H9 (cell line): ENCODE measurements at regions not wholly inside any gene's neighbourhood (a gene's known extent, or its start where the extent isn't known, plus 50 kb on each side); places are given as distances from the start of the nearest gene placed in this dataset.

Experiments used
- DNase-seq: peaks from one replicate; pipeline ENCODE4 v3.0.0-alpha.2; 2017
- H2AFZ ChIP-seq: one replicate; pipeline ENCODE4 v1.6.1; 2013; ENCODE audit warnings: mild to moderate bottlenecking, low read length, control low read depth, moderate library complexity
- H2AK5ac ChIP-seq: 2 replicates; pipeline ENCODE4 v1.6.1; 2013; ENCODE audit warnings: low read length, control low read depth, mixed read lengths; ENCODE audit not compliant: insufficient read length
- H2BK120ac ChIP-seq: one replicate; pipeline ENCODE4 v1.6.1; 2013; ENCODE audit warnings: low read depth, mild to moderate bottlenecking, low read length, control low read depth, inconsistent platforms; ENCODE audit not compliant: poor library complexity, severe bottlenecking
- H2BK12ac ChIP-seq: 2 replicates; pipeline ENCODE4 v1.6.1; 2013; ENCODE audit warnings: low read length, control low read depth, mixed read lengths, low read depth; ENCODE audit not compliant: insufficient read length
- H2BK15ac ChIP-seq: 2 replicates; pipeline ENCODE4 v1.6.1; 2013; ENCODE audit warnings: low read depth, low read length, control low read depth
- H2BK20ac ChIP-seq: one replicate; pipeline ENCODE4 v1.6.1; 2013; ENCODE audit warnings: low read depth, mild to moderate bottlenecking, low read length, control low read depth, inconsistent platforms; ENCODE audit not compliant: poor library complexity, severe bottlenecking
- H2BK5ac ChIP-seq: 2 replicates; pipeline ENCODE4 v1.6.1; 2013; ENCODE audit warnings: low read length, control low read depth, mixed read lengths; ENCODE audit not compliant: insufficient read length
- H3K14ac ChIP-seq: 2 replicates; pipeline ENCODE4 v1.6.1; 2013; ENCODE audit warnings: low read length, control low read depth; ENCODE audit not compliant: insufficient read depth
- H3K18ac ChIP-seq: 2 replicates; pipeline ENCODE4 v1.6.1; 2013; ENCODE audit warnings: low read depth, mild to moderate bottlenecking, mixed read lengths, low read length, control low read depth; ENCODE audit not compliant: insufficient read length
- H3K23ac ChIP-seq: 2 replicates; pipeline ENCODE4 v1.6.1; 2013; ENCODE audit warnings: low read length, control low read depth, mixed read lengths, low read depth; ENCODE audit not compliant: insufficient read length
- H3K23me2 ChIP-seq: 2 replicates; pipeline ENCODE4 v1.6.1; 2013; ENCODE audit warnings: low read depth, mild to moderate bottlenecking, mixed read lengths, low read length, control low read depth; ENCODE audit not compliant: insufficient read length, poor library complexity, severe bottlenecking
- H3K27ac ChIP-seq: 2 replicates; pipeline ENCODE4 v1.5.1; 2013; ENCODE audit warnings: low read length, control low read depth, mixed read lengths, low read depth; ENCODE audit not compliant: insufficient read length
- H3K27me3 ChIP-seq: 2 replicates; pipeline ENCODE4 v1.6.1; 2013; ENCODE audit warnings: low read length, control low read depth, inconsistent platforms; ENCODE audit not compliant: insufficient read depth
- H3K4ac ChIP-seq: 2 replicates; pipeline ENCODE4 v1.6.1; 2013; ENCODE audit warnings: low read depth, mild to moderate bottlenecking, control low read depth, inconsistent platforms, low read length, moderate library complexity
- H3K4me1 ChIP-seq: 2 replicates; pipeline ENCODE4 v1.6.1; 2013; ENCODE audit warnings: low read length, control low read depth, inconsistent platforms; ENCODE audit not compliant: insufficient read depth
- H3K4me2 ChIP-seq: 2 replicates; pipeline ENCODE4 v1.6.1; 2013; ENCODE audit warnings: low read length, control low read depth, mixed read lengths; ENCODE audit not compliant: insufficient read length, insufficient read depth
- H3K56ac ChIP-seq: 2 replicates; pipeline ENCODE4 v1.6.1; 2013; ENCODE audit warnings: low read depth, mild to moderate bottlenecking, mixed read lengths, low read length, control low read depth; ENCODE audit not compliant: insufficient read length
- H3K79me1 ChIP-seq: 2 replicates; pipeline ENCODE4 v1.6.1; 2013; ENCODE audit warnings: low read depth, mild to moderate bottlenecking, moderate library complexity, low read length, control low read depth, inconsistent platforms; ENCODE audit not compliant: insufficient read depth, poor library complexity, severe bottlenecking
- H3K79me2 ChIP-seq: 2 replicates; pipeline ENCODE4 v1.6.1; 2013; ENCODE audit warnings: low read length, control low read depth, inconsistent platforms; ENCODE audit not compliant: insufficient read depth
- H3K9ac ChIP-seq: 2 replicates; pipeline ENCODE4 v1.6.1; 2013; ENCODE audit warnings: low read length, control low read depth, mixed read lengths; ENCODE audit not compliant: insufficient read length; ENCODE audit errors: extremely low read depth
- H3K9me3 ChIP-seq: one replicate; pipeline ENCODE4 v1.6.1; 2013; ENCODE audit warnings: low read depth, low read length, inconsistent platforms; ENCODE audit not compliant: control insufficient read depth
- H3T11ph ChIP-seq: one replicate; pipeline ENCODE4 v1.6.1; 2013; ENCODE audit warnings: mild to moderate bottlenecking, low read length, control low read depth, inconsistent platforms
- H4K20me1 ChIP-seq: one replicate; pipeline ENCODE4 v1.6.1; 2013; ENCODE audit not compliant: control insufficient read depth, insufficient read length, insufficient read depth
- H4K5ac ChIP-seq: 2 replicates; pipeline ENCODE4 v1.6.1; 2013; ENCODE audit warnings: low read depth, mild to moderate bottlenecking, mixed read lengths, low read length, control low read depth; ENCODE audit not compliant: insufficient read length
- H4K8ac ChIP-seq: replicated peaks from 2 replicates; pipeline ENCODE4 v1.6.1; 2013; ENCODE audit warnings: low read length, control low read depth, mixed read lengths, low read depth; ENCODE audit not compliant: insufficient read length
- H4K91ac ChIP-seq: 2 replicates; pipeline ENCODE4 v1.6.1; 2013; ENCODE audit warnings: low read depth, mild to moderate bottlenecking, moderate library complexity, mixed read lengths, low read length, control low read depth; ENCODE audit not compliant: insufficient read length
- H3K27ac Mint-ChIP-seq, 3 experiments: 2 replicates in 2 of 3; 3 replicates in 1 of 3; pipeline ENCODE4 v1.8.0; 2020 to 2021; ENCODE audit warnings: mixed read lengths in 3 of 3, mild to moderate bottlenecking in 1 of 3, moderate library complexity in 1 of 3
- H3K27me3 Mint-ChIP-seq: 2 replicates; pipeline ENCODE4 v1.8.0; 2021; ENCODE audit warnings: low read depth, mild to moderate bottlenecking, moderate library complexity, mixed read lengths
- H3K36me3 Mint-ChIP-seq, 3 experiments: 2 replicates in 2 of 3; 3 replicates in 1 of 3; pipeline ENCODE4 v1.8.0; 2020 to 2021; ENCODE audit warnings: low read depth in 3 of 3, mixed read lengths in 3 of 3; ENCODE audit not compliant: insufficient read depth in 1 of 3
- H3K4me1 Mint-ChIP-seq, 2 experiments: 2 replicates each; pipeline ENCODE4 v1.8.0; 2020; ENCODE audit warnings: mixed read lengths in 2 of 2
- H3K4me3 Mint-ChIP-seq, 2 experiments: 2 replicates in 1 of 2; 3 replicates in 1 of 2; pipeline ENCODE4 v1.8.0; 2020 to 2021; ENCODE audit warnings: mild to moderate bottlenecking in 2 of 2, mixed read lengths in 2 of 2, moderate library complexity in 1 of 2
- H3K9me3 Mint-ChIP-seq, 2 experiments: 2 replicates in 1 of 2; 3 replicates in 1 of 2; pipeline ENCODE4 v1.8.0; 2020; ENCODE audit warnings: mild to moderate bottlenecking in 2 of 2, mixed read lengths in 2 of 2, moderate library complexity in 1 of 2
- WGBS: extraction: QIAGEN DNeasy Blood & Tissue Kit; methylation state at CpG from one replicate; pipeline ENCODE4 v1.1.7; 2013; ENCODE audit warnings: missing lambda C conversion rate, low lambda C conversion rate, mixed read lengths; ENCODE audit not compliant: insufficient read length; ENCODE audit errors: extremely low coverage; 5-methylcytosine and 5-hydroxymethylcytosine counted together
- TF ChIP-seq, protein P1 (sequence below): fragments of 200-600 bp; sonication (generic); conservative IDR thresholded peaks from 3 replicates; pipeline ENCODE4 v1.8.0; 2021; ENCODE audit warnings: antibody characterized with exemption, mild to moderate bottlenecking

DNA sequence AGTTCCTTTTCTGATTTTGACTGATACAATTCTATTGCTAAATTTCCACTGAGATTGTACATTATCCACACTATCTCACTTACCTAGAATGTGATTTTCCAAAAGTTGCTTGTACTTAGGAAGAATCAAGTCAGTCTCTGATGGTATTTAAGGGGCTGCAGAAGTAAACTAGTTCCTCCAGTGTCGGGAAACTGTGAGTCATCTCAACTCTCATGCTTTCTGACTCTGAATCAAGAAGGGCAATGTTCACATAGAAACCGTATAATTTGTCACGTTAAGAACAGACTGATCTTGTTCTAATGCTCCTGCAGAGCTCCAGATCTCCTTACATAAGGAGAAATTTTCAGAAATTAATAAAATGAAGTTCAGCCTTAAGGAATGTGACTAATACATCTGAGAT is 369.3 kb downstream of the KLF5 start:
- H2BK12ac ChIP-seq: no peak overlapping the region
- H3K9me3 Mint-ChIP-seq: no peaks in the 10 kb centered on the region
- no peak overlapping the region for H4K5ac ChIP-seq
- H3T11ph ChIP-seq: no peak overlapping the region
- H4K91ac ChIP-seq: no peak overlapping the region
- H3K27me3 Mint-ChIP-seq: no peaks in the 10 kb centered on the region
- no peak overlapping the region for H2BK15ac ChIP-seq
- H4K20me1 ChIP-seq: no peaks in the 10 kb centered on the region
- H2AK5ac ChIP-seq: no peak overlapping the region
- TF ChIP-seq, protein P1, sequence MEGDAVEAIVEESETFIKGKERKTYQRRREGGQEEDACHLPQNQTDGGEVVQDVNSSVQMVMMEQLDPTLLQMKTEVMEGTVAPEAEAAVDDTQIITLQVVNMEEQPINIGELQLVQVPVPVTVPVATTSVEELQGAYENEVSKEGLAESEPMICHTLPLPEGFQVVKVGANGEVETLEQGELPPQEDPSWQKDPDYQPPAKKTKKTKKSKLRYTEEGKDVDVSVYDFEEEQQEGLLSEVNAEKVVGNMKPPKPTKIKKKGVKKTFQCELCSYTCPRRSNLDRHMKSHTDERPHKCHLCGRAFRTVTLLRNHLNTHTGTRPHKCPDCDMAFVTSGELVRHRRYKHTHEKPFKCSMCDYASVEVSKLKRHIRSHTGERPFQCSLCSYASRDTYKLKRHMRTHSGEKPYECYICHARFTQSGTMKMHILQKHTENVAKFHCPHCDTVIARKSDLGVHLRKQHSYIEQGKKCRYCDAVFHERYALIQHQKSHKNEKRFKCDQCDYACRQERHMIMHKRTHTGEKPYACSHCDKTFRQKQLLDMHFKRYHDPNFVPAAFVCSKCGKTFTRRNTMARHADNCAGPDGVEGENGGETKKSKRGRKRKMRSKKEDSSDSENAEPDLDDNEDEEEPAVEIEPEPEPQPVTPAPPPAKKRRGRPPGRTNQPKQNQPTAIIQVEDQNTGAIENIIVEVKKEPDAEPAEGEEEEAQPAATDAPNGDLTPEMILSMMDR: no peak
- no peak overlapping the region for H3K18ac ChIP-seq
- H3K56ac ChIP-seq: no peak overlapping the region
- H3K14ac ChIP-seq: no peak overlapping the region
- no peak overlapping the region for H2BK120ac ChIP-seq
- H3K27ac ChIP-seq: no peak overlapping the region
- no peaks in the 10 kb centered on the region for H3K23me2 ChIP-seq
- no peak overlapping the region for H3K4me3 Mint-ChIP-seq
- no peak overlapping the region for H2BK20ac ChIP-seq
- H3K27ac Mint-ChIP-seq: no peak overlapping the region
- H2BK5ac ChIP-seq: no peak overlapping the region
- H4K8ac ChIP-seq: no peak overlapping the region
- no peaks in the 10 kb centered on the region for H3K79me1 ChIP-seq
- no peak overlapping the region for H3K9ac ChIP-seq
- no peak overlapping the region for H2AFZ ChIP-seq
- no peak overlapping the region for H3K4ac ChIP-seq
- no peaks in the 10 kb centered on the region for H3K4me1 ChIP-seq
- H3K79me2 ChIP-seq: no peaks in the 10 kb centered on the region
- no peaks in the 10 kb centered on the region for H3K36me3 Mint-ChIP-seq
- no peaks in the 10 kb centered on the region for H3K27me3 ChIP-seq
- no peak for DNase-seq
- H3K23ac ChIP-seq: no peak overlapping the region
- no peaks in the 10 kb centered on the region for H3K9me3 ChIP-seq
- no peak overlapping the region for H3K4me2 ChIP-seq
- no CpG with 5 or more reads among the region's 3 CpGs for WGBS
- H3K4me1 Mint-ChIP-seq: no peaks in the 10 kb centered on the region
